ENCODE measurements at regions not wholly inside any gene's neighbourhood (a gene's known extent, or its start where the extent isn't known, plus 50 kb on each side); places are given as distances from the start of the nearest gene placed in this dataset.

GRCh38 chr10:44478876-44479705 is 94.2 kb upstream of the CXCL12 start:
- BruUV-seq (replicated peaks), result no TSS peak
- POLR2A ChIA-PET, result no interaction called here
- no peak overlapping the region for H3K27ac Mint-ChIP-seq (ENCODE audit: unreplicated experiment)
- H3K9me3 Mint-ChIP-seq (ENCODE audit: unreplicated experiment), result no peaks in the 10 kb centered on the region
- Histone ChIP-seq H3K9me3 (no peaks in the 10 kb centered on the region), H3K36me3 (ENCODE audit: control insufficient read depth, insufficient read depth, low read length) (no peaks in the 10 kb centered on the region), H3K4me1 (no peaks in the 10 kb centered on the region), H3K4me3 (ENCODE audit: low read depth, low read length) (no peak overlapping the region), H3K27me3 (replicated peaks; ENCODE audit: control insufficient read depth, insufficient read depth, low read length) (no peaks in the 10 kb centered on the region)
- intact Hi-C loops (cut with micrococcal nuclease; ENCODE audit: unreplicated experiment), result loop anchor here (5.0 kb wide), 1 partner anchor 33 kb away; no protein-coding TSS in a partner anchor
- no peak for DNase-seq
- CTCF ChIA-PET, result interaction anchor here (0.6 kb wide), 1 partner anchor 268 kb away, joined by 3 read pairs; no protein-coding TSS in a partner anchor
- H3K4me1 Mint-ChIP-seq (ENCODE audit: low read depth, unreplicated experiment), result no peaks in the 10 kb centered on the region
- TF ChIP-seq CTCF (IDR thresholded peaks at IDR 0.05; ENCODE audit: insufficient read depth in 1 of 2, low read depth in 1 of 2, low read length in 1 of 2, severe bottlenecking in 1 of 2, unreplicated experiment in 1 of 2), result no peak
- no peak overlapping the region for H3K4me3 Mint-ChIP-seq (ENCODE audit: unreplicated experiment)
- H3K27me3 Mint-ChIP-seq (ENCODE audit: insufficient read depth, unreplicated experiment), result peaks cover 12% of the 10 kb centered on the region
- H3K36me3 Mint-ChIP-seq (ENCODE audit: insufficient read depth, unreplicated experiment), result no peaks in the 10 kb centered on the region

DNA sequence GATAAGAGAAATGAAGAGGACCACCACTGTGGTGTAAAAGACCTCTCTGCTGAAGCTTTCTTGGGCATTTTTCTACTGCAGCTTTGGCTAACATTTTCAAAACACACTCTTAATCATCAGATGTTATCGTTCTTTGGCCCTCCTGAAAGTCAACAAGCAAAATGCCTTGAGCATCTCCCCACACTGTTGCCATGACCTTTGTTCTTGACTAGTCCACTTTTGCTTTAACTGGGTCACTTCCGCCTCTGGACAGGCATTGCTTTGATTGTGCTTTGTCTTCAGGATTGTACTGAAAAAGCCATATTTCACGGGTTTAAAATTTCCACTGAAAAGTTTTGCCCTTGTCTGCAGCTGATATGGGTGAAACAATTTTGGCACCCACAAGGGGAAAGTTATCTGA is 107.8 kb upstream of the CXCL12 start:
- BruUV-seq (replicated peaks), result no TSS peak
- DNase-seq, result no peak

DNA sequence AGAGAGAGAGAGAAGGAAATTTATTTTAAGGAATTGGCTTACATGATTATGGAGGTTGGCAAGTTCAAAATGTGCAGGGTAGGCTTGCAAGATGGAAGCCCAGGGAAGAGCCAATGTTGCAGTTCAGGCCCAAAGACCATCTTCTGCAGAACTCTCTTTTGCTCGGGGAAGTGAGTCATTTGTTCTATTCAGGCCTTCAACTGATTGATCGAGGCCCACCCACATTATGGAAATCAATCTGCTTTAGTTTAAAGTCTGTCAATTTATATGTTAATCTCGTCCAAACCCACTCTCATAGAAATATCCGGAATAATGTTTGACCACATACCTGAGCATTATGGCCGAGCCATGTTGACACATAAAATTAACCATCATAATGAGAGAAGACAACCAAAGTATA is 113.3 kb upstream of the CXCL12 start:
- no peaks in the 10 kb centered on the region for H3K4me1 Mint-ChIP-seq (ENCODE audit: low read depth, unreplicated experiment)
- BruUV-seq (replicated peaks), result no TSS peak
- H3K27ac Mint-ChIP-seq (ENCODE audit: unreplicated experiment), result no peak overlapping the region
- CTCF ChIA-PET, result no interaction called here
- no peaks in the 10 kb centered on the region for H3K36me3 Mint-ChIP-seq (ENCODE audit: insufficient read depth, unreplicated experiment)
- Histone ChIP-seq H3K4me1 (no peaks in the 10 kb centered on the region), H3K9me3 (peaks cover 11% of the 10 kb centered on the region; the same call in 1 of the 2 replicates), H3K36me3 (ENCODE audit: control insufficient read depth, insufficient read depth, low read length) (no peaks in the 10 kb centered on the region), H3K4me3 (ENCODE audit: low read depth, low read length) (no peak overlapping the region), H3K27me3 (replicated peaks; ENCODE audit: control insufficient read depth, insufficient read depth, low read length) (no peaks in the 10 kb centered on the region)
- no peak for TF ChIP-seq CTCF (IDR thresholded peaks at IDR 0.05; ENCODE audit: insufficient read depth in 1 of 2, low read depth in 1 of 2, low read length in 1 of 2, severe bottlenecking in 1 of 2, unreplicated experiment in 1 of 2)
- no peaks in the 10 kb centered on the region for H3K27me3 Mint-ChIP-seq (ENCODE audit: insufficient read depth, unreplicated experiment)
- H3K9me3 Mint-ChIP-seq (ENCODE audit: unreplicated experiment), result peaks cover 10% of the 10 kb centered on the region
- H3K4me3 Mint-ChIP-seq (ENCODE audit: unreplicated experiment), result no peak overlapping the region
- DNase-seq, result no peak
- intact Hi-C loops (cut with micrococcal nuclease; ENCODE audit: unreplicated experiment), result no loop called here
- POLR2A ChIA-PET, result no interaction called here

More for the DNA sequence above, 107.8 kb upstream of the CXCL12 start:
- no peaks in the 10 kb centered on the region for H3K4me1 Mint-ChIP-seq (ENCODE audit: low read depth, unreplicated experiment)
- ChIA-PET CTCF (no interaction called here), POLR2A (no interaction called here)
- intact Hi-C loops (cut with micrococcal nuclease; ENCODE audit: unreplicated experiment), result no loop called here
- Histone ChIP-seq H3K4me3 (ENCODE audit: low read depth, low read length) (no peak overlapping the region), H3K27me3 (replicated peaks; ENCODE audit: control insufficient read depth, insufficient read depth, low read length) (no peaks in the 10 kb centered on the region), H3K36me3 (ENCODE audit: control insufficient read depth, insufficient read depth, low read length) (no peaks in the 10 kb centered on the region), H3K9me3 (no peaks in the 10 kb centered on the region), H3K4me1 (no peaks in the 10 kb centered on the region; the same call in 1 of the 2 replicates)
- H3K4me3 Mint-ChIP-seq (ENCODE audit: unreplicated experiment), result no peak overlapping the region
- H3K9me3 Mint-ChIP-seq (ENCODE audit: unreplicated experiment), result peaks cover 20% of the 10 kb centered on the region
- TF ChIP-seq CTCF (IDR thresholded peaks at IDR 0.05; ENCODE audit: insufficient read depth in 1 of 2, low read depth in 1 of 2, low read length in 1 of 2, severe bottlenecking in 1 of 2, unreplicated experiment in 1 of 2), result no peak
- H3K36me3 Mint-ChIP-seq (ENCODE audit: insufficient read depth, unreplicated experiment), result no peaks in the 10 kb centered on the region
- H3K27me3 Mint-ChIP-seq (ENCODE audit: insufficient read depth, unreplicated experiment), result peaks cover 8% of the 10 kb centered on the region
- no peak overlapping the region for H3K27ac Mint-ChIP-seq (ENCODE audit: unreplicated experiment)

All from Caco-2 (cell line).